Natural killer cell (primary cell): ENCODE measurements at regions not wholly inside any gene's neighbourhood (a gene's known extent, or its start where the extent isn't known, plus 50 kb on each side); places are given as distances from the start of the nearest gene placed in this dataset.

Experiments
- ATAC-seq, 3 donors: fragments of 150-1000 bp in 2 of 3; fragments of 200-7000 bp in 1 of 3; cut with Tn5 transposase; 1 replicate in 1 of 3; 2 replicates in 2 of 3; pipeline ENCODE4 v1.10.0; 2021; ENCODE audit warnings: mild to moderate bottlenecking in 2 of 3, moderate library complexity in 2 of 3
- DNase-seq, 2 donors: peaks; one replicate each; pipeline versions ENCODE4 v3.0.0 to v3.0.0-alpha.2; 2013 to 2021; ENCODE audit warnings: mixed read lengths in 1 of 2
- H3K27ac ChIP-seq: one replicate; pipeline ENCODE4 v1.5.1; 2013; ENCODE audit warnings: mild to moderate bottlenecking, low read length
- H3K27me3 ChIP-seq: one replicate; pipeline ENCODE4 v1.6.1; 2013; ENCODE audit warnings: low read length; ENCODE audit not compliant: control insufficient read depth, insufficient read depth
- H3K36me3 ChIP-seq: one replicate; pipeline ENCODE4 v1.6.1; 2013; ENCODE audit warnings: low read length; ENCODE audit not compliant: control insufficient read depth, insufficient read depth
- H3K4me1 ChIP-seq: one replicate; pipeline ENCODE4 v1.6.1; 2013; ENCODE audit warnings: low read length; ENCODE audit not compliant: control insufficient read depth, insufficient read depth
- H3K4me3 ChIP-seq: one replicate; pipeline ENCODE4 v1.5.1; 2013; ENCODE audit warnings: low read length
- H3K9me3 ChIP-seq: one replicate; pipeline ENCODE4 v1.6.1; 2013; ENCODE audit warnings: low read length; ENCODE audit not compliant: control insufficient read depth, insufficient read depth
- H3K27ac Mint-ChIP-seq, 2 donors: one replicate each; pipeline ENCODE4 v1.8.0; 2022; ENCODE audit warnings: mild to moderate bottlenecking in 2 of 2, mixed read lengths in 2 of 2, moderate library complexity in 1 of 2
- H3K27me3 Mint-ChIP-seq, 2 donors: one replicate each; pipeline ENCODE4 v1.8.0; 2022; ENCODE audit warnings: low read depth in 2 of 2, mixed read lengths in 2 of 2
- H3K36me3 Mint-ChIP-seq: one replicate; pipeline ENCODE4 v1.8.0; 2022; ENCODE audit warnings: mixed read lengths
- H3K4me1 Mint-ChIP-seq, 2 donors: one replicate each; pipeline ENCODE4 v1.8.0; 2022; ENCODE audit warnings: mixed read lengths in 2 of 2
- H3K4me3 Mint-ChIP-seq: one replicate; pipeline ENCODE4 v1.8.0; 2022; ENCODE audit warnings: mild to moderate bottlenecking, moderate library complexity, mixed read lengths
- H3K9me3 Mint-ChIP-seq, 2 donors: one replicate each; pipeline ENCODE4 v1.8.0; 2022; ENCODE audit warnings: mixed read lengths in 2 of 2
- CTCF ChIP-seq: fragments of 200-600 bp; IDR thresholded peaks from one replicate; pipeline ENCODE4 v1.8.0; 2022; ENCODE audit warnings: antibody characterized with exemption
- WGBS: methylation state at CpG from one replicate; pipeline ENCODE4 v1.1.7; 2013; ENCODE audit warnings: missing lambda C conversion rate; ENCODE audit not compliant: insufficient coverage; 5-methylcytosine and 5-hydroxymethylcytosine counted together
- intact Hi-C: fragments of 100-400 bp; cut with micrococcal nuclease; formaldehyde crosslinking; loops from one replicate; pipeline ENCODE4 v1.14.2; 2022

GRCh38 chr1:57983441-57983840 is 559.6 kb upstream of the DAB1 start:
- DNase-seq = no peak
- Mint-ChIP-seq H3K27ac (no peak overlapping the region), H3K27me3 (peaks cover 15 to 27% of the 10 kb centered on the region in 2 donors), H3K4me1 (peaks cover 6 to 9% of the 10 kb centered on the region in 2 donors), H3K36me3 (no peaks in the 10 kb centered on the region), H3K9me3 (no peaks in the 10 kb centered on the region), H3K4me3 (no peak overlapping the region)
- TF ChIP-seq CTCF = no peak
- intact Hi-C loops = no loop called here
- no peak for ATAC-seq
- Histone ChIP-seq H3K27ac (no peak overlapping the region), H3K4me1 (no peaks in the 10 kb centered on the region), H3K4me3 (no peak overlapping the region), H3K9me3 (no peaks in the 10 kb centered on the region), H3K36me3 (no peaks in the 10 kb centered on the region), H3K27me3 (no peaks in the 10 kb centered on the region)
- WGBS = 92% methylated on average over 3 of the region's 3 CpGs

GRCh38 chr1:57982852-57983251 is 559.0 kb upstream of the DAB1 start:
- no peak for TF ChIP-seq CTCF
- 86% methylated on average over 4 of the region's 4 CpGs for WGBS
- H3K27me3 ChIP-seq = no peaks in the 10 kb centered on the region
- H3K9me3 ChIP-seq = no peaks in the 10 kb centered on the region
- no peaks in the 10 kb centered on the region for H3K4me1 ChIP-seq
- ATAC-seq = no peak
- no peak overlapping the region for H3K4me3 ChIP-seq
- peaks cover 6 to 9% of the 10 kb centered on the region in 2 donors for H3K4me1 Mint-ChIP-seq
- no peaks in the 10 kb centered on the region for H3K36me3 Mint-ChIP-seq
- no peak overlapping the region for H3K27ac ChIP-seq
- H3K9me3 Mint-ChIP-seq = no peaks in the 10 kb centered on the region
- peaks cover 15 to 29% of the 10 kb centered on the region in 2 donors for H3K27me3 Mint-ChIP-seq
- intact Hi-C loops = no loop called here
- H3K36me3 ChIP-seq = no peaks in the 10 kb centered on the region
- no peak overlapping the region for H3K27ac Mint-ChIP-seq
- DNase-seq = no peak
- no peak overlapping the region for H3K4me3 Mint-ChIP-seq

- Mint-ChIP-seq H3K27me3 (peaks cover 14 to 29% of the 10 kb centered on the region in 2 donors), H3K4me1 (no peaks in the 10 kb centered on the region), H3K9me3 (peaks cover 4 to 12% of the 10 kb centered on the region in 2 donors), H3K27ac (no peak overlapping the region), H3K4me3 (no peak overlapping the region), H3K36me3 (no peaks in the 10 kb centered on the region)
- Histone ChIP-seq H3K27ac (no peak overlapping the region), H3K36me3 (no peaks in the 10 kb centered on the region), H3K4me1 (no peaks in the 10 kb centered on the region), H3K9me3 (no peaks in the 10 kb centered on the region), H3K27me3 (no peaks in the 10 kb centered on the region), H3K4me3 (no peak overlapping the region)
- intact Hi-C loops = no loop called here
- WGBS = 81% methylated on average over 5 of the region's 5 CpGs
- no peak for TF ChIP-seq CTCF
- ATAC-seq = no peak
- no peak for DNase-seq
Measured at GRCh38 chr1:57976216-57976615, 552.4 kb upstream of the DAB1 start.

- Histone ChIP-seq H3K4me1 (no peaks in the 10 kb centered on the region), H3K9me3 (no peaks in the 10 kb centered on the region), H3K4me3 (no peak overlapping the region), H3K27ac (no peak overlapping the region), H3K36me3 (no peaks in the 10 kb centered on the region), H3K27me3 (no peaks in the 10 kb centered on the region)
- no peak overlapping the region for H3K27ac Mint-ChIP-seq
- H3K9me3 Mint-ChIP-seq = peaks cover 0 to 2% of the 10 kb centered on the region in 2 donors
- ATAC-seq (no peak), DNase-seq (no peak)
- TF ChIP-seq CTCF = no peak
- WGBS = 80% methylated on average over 5 of the region's 5 CpGs
- intact Hi-C loops = no loop called here
- no peaks in the 10 kb centered on the region for H3K4me1 Mint-ChIP-seq
- peaks cover 0 to 6% of the 10 kb centered on the region in 2 donors for H3K27me3 Mint-ChIP-seq
- H3K4me3 Mint-ChIP-seq = no peak overlapping the region
- no peaks in the 10 kb centered on the region for H3K36me3 Mint-ChIP-seq
Measured at GRCh38 chr1:57968321-57968720, 544.5 kb upstream of the DAB1 start.
